ENCODE measurements at regions not wholly inside any gene's neighbourhood (a gene's known extent, or its start where the extent isn't known, plus 50 kb on each side); places are given as distances from the start of the nearest gene placed in this dataset.

GRCh38 chr6:132893772-132894490 is 79.6 kb downstream of the RPS12 start:
- H3K4me3 ChIP-seq (replicated peaks; ENCODE audit: low read depth, low read length) = no peak overlapping the region
- TF ChIP-seq CTCF (IDR thresholded peaks at IDR 0.05; ENCODE audit: low read length, missing control alignments) = no peak
- no peak for DNase-seq (ENCODE audit: low read depth)

- no peak for DNase-seq (ENCODE audit: low read depth)
- no peak for TF ChIP-seq CTCF (IDR thresholded peaks at IDR 0.05; ENCODE audit: low read length, missing control alignments)
- H3K4me3 ChIP-seq (replicated peaks; ENCODE audit: low read depth, low read length) = no peak overlapping the region
These were observed 84.0 kb downstream of the RPS12 start for GRCh38 chr6:132898376-132898775.

GRCh38 chr6:132900849-132901248 is 86.5 kb downstream of the RPS12 start:
- no peak for TF ChIP-seq CTCF (IDR thresholded peaks at IDR 0.05; ENCODE audit: low read length, missing control alignments)
- H3K4me3 ChIP-seq (replicated peaks; ENCODE audit: low read depth, low read length) = no peak overlapping the region
- no peak for DNase-seq (ENCODE audit: low read depth)

GRCh38 chr6:132902901-132903300 is 88.5 kb downstream of the RPS12 start:
- H3K4me3 ChIP-seq (replicated peaks; ENCODE audit: low read depth, low read length) = no peak overlapping the region
- DNase-seq (ENCODE audit: low read depth) = no peak
- no peak for TF ChIP-seq CTCF (IDR thresholded peaks at IDR 0.05; ENCODE audit: low read length, missing control alignments)

GRCh38 chr6:132907231-132907630 is 92.9 kb downstream of the RPS12 start:
- H3K4me3 ChIP-seq (replicated peaks; ENCODE audit: low read depth, low read length) = no peak overlapping the region
- no peak for DNase-seq (ENCODE audit: low read depth)
- TF ChIP-seq CTCF (IDR thresholded peaks at IDR 0.05; ENCODE audit: low read length, missing control alignments) = no peak

GRCh38 chr6:132907914-132908313 is 93.5 kb downstream of the RPS12 start:
- no peak for TF ChIP-seq CTCF (IDR thresholded peaks at IDR 0.05; ENCODE audit: low read length, missing control alignments)
- no peak overlapping the region for H3K4me3 ChIP-seq (replicated peaks; ENCODE audit: low read depth, low read length)
- peak; percentile 51 for DNase-seq (ENCODE audit: low read depth)

GRCh38 chr6:132909742-132910141 is 95.4 kb downstream of the RPS12 start:
- no peak for TF ChIP-seq CTCF (IDR thresholded peaks at IDR 0.05; ENCODE audit: low read length, missing control alignments)
- H3K4me3 ChIP-seq (replicated peaks; ENCODE audit: low read depth, low read length) = no peak overlapping the region
- DNase-seq (ENCODE audit: low read depth) = no peak

All from fibroblast of pulmonary artery (primary cell).